ENCODE measurements at regions not wholly inside any gene's neighbourhood (a gene's known extent, or its start where the extent isn't known, plus 50 kb on each side); places are given as distances from the start of the nearest gene placed in this dataset.
"Not testable (repeated sequence)": the region's sequence is repeated elsewhere in the genome, so short reads cannot be mapped to it uniquely, and the experiment has no call there.

GRCh38 chr12:67039995-67040860 is 228.9 kb upstream of the CAND1 start:
- no peak overlapping the region for H3K4me3 ChIP-seq (ENCODE audit: low read length in 2 of 2)
- no peaks in the 10 kb centered on the region for H3K4me1 ChIP-seq (ENCODE audit: control insufficient read depth in 2 of 2, insufficient read depth in 2 of 2, low read length in 2 of 2)
- no peaks in the 10 kb centered on the region for H3K36me3 ChIP-seq (ENCODE audit: control insufficient read depth in 2 of 2, insufficient read depth in 2 of 2, low read length in 1 of 2)
- no peak for DNase-seq (ENCODE audit: low read depth in 6 of 9, low spot score in 9 of 9)
- H3K27ac ChIP-seq (ENCODE audit: low read depth in 1 of 2, low read length in 1 of 2): no peak overlapping the region
- H3K9me3 ChIP-seq (ENCODE audit: control insufficient read depth in 2 of 2, insufficient read depth in 1 of 2, low read length in 1 of 2): no peaks in the 10 kb centered on the region
- peaks cover 0 to 2% of the 10 kb centered on the region in 2 donors for H3K27me3 ChIP-seq (ENCODE audit: control insufficient read depth in 2 of 2, insufficient read depth in 1 of 2, low read length in 1 of 2)
- 86% methylated on average over 8 of the region's 8 CpGs for WGBS

GRCh38 chr12:67040861-67041137 is 228.4 kb upstream of the CAND1 start:
- no peak for DNase-seq (ENCODE audit: low read depth in 6 of 9, low spot score in 9 of 9)
- Histone ChIP-seq H3K27me3 (ENCODE audit: control insufficient read depth in 2 of 2, insufficient read depth in 1 of 2, low read length in 1 of 2) (peaks cover 0 to 5% of the 10 kb centered on the region in 2 donors), H3K36me3 (ENCODE audit: control insufficient read depth in 2 of 2, insufficient read depth in 2 of 2, low read length in 1 of 2) (no peaks in the 10 kb centered on the region), H3K27ac (ENCODE audit: low read depth in 1 of 2, low read length in 1 of 2) (no peak overlapping the region), H3K9me3 (ENCODE audit: control insufficient read depth in 2 of 2, insufficient read depth in 1 of 2, low read length in 1 of 2) (no peaks in the 10 kb centered on the region), H3K4me3 (ENCODE audit: low read length in 2 of 2) (no peak overlapping the region), H3K4me1 (ENCODE audit: control insufficient read depth in 2 of 2, insufficient read depth in 2 of 2, low read length in 2 of 2) (no peaks in the 10 kb centered on the region)

GRCh38 chr12:67042697-67043131 is 226.4 kb upstream of the CAND1 start:
- Histone ChIP-seq H3K4me3 (ENCODE audit: low read length in 2 of 2) (no peak overlapping the region), H3K4me1 (ENCODE audit: control insufficient read depth in 2 of 2, insufficient read depth in 2 of 2, low read length in 2 of 2) (no peaks in the 10 kb centered on the region), H3K36me3 (ENCODE audit: control insufficient read depth in 2 of 2, insufficient read depth in 2 of 2, low read length in 1 of 2) (no peaks in the 10 kb centered on the region), H3K27me3 (ENCODE audit: control insufficient read depth in 2 of 2, insufficient read depth in 1 of 2, low read length in 1 of 2) (peaks cover 0 to 6% of the 10 kb centered on the region in 2 donors), H3K9me3 (ENCODE audit: control insufficient read depth in 2 of 2, insufficient read depth in 1 of 2, low read length in 1 of 2) (no peaks in the 10 kb centered on the region), H3K27ac (ENCODE audit: low read depth in 1 of 2, low read length in 1 of 2) (no peak overlapping the region)
- DNase-seq (ENCODE audit: low read depth in 6 of 9, low spot score in 9 of 9): no peak
- 97% methylated on average over 2 of the region's 2 CpGs for WGBS

GRCh38 chr12:67043771-67044170 is 225.4 kb upstream of the CAND1 start:
- H3K4me1 ChIP-seq (ENCODE audit: control insufficient read depth in 2 of 2, insufficient read depth in 2 of 2, low read length in 2 of 2): no peaks in the 10 kb centered on the region
- DNase-seq (ENCODE audit: low read depth in 6 of 9, low spot score in 9 of 9): no peak
- 87% methylated on average over 1 of the region's 1 CpG for WGBS
- no peaks in the 10 kb centered on the region for H3K36me3 ChIP-seq (ENCODE audit: control insufficient read depth in 2 of 2, insufficient read depth in 2 of 2, low read length in 1 of 2)
- no peak overlapping the region for H3K27ac ChIP-seq (ENCODE audit: low read depth in 1 of 2, low read length in 1 of 2)
- H3K4me3 ChIP-seq (ENCODE audit: low read length in 2 of 2): no peak overlapping the region
- no peaks in the 10 kb centered on the region for H3K9me3 ChIP-seq (ENCODE audit: control insufficient read depth in 2 of 2, insufficient read depth in 1 of 2, low read length in 1 of 2)
- peaks cover 0 to 6% of the 10 kb centered on the region in 2 donors for H3K27me3 ChIP-seq (ENCODE audit: control insufficient read depth in 2 of 2, insufficient read depth in 1 of 2, low read length in 1 of 2)

- no peak overlapping the region for H3K27ac ChIP-seq (ENCODE audit: low read depth in 1 of 2, low read length in 1 of 2)
- WGBS: 95% methylated on average over 5 of the region's 5 CpGs
- H3K36me3 ChIP-seq (ENCODE audit: control insufficient read depth in 2 of 2, insufficient read depth in 2 of 2, low read length in 1 of 2): no peaks in the 10 kb centered on the region
- no peak overlapping the region for H3K4me3 ChIP-seq (ENCODE audit: low read length in 2 of 2)
- no peaks in the 10 kb centered on the region for H3K4me1 ChIP-seq (ENCODE audit: control insufficient read depth in 2 of 2, insufficient read depth in 2 of 2, low read length in 2 of 2)
- H3K9me3 ChIP-seq (ENCODE audit: control insufficient read depth in 2 of 2, insufficient read depth in 1 of 2, low read length in 1 of 2): no peaks in the 10 kb centered on the region
- H3K27me3 ChIP-seq (ENCODE audit: control insufficient read depth in 2 of 2, insufficient read depth in 1 of 2, low read length in 1 of 2): peaks cover 0 to 6% of the 10 kb centered on the region in 2 donors
- no peak for DNase-seq (ENCODE audit: low read depth in 6 of 9, low spot score in 9 of 9)
Measured at GRCh38 chr12:67045650-67046049, 223.5 kb upstream of the CAND1 start.

GRCh38 chr12:67046062-67046461 is 223.1 kb upstream of the CAND1 start:
- Histone ChIP-seq H3K4me1 (ENCODE audit: control insufficient read depth in 2 of 2, insufficient read depth in 2 of 2, low read length in 2 of 2) (no peaks in the 10 kb centered on the region), H3K9me3 (ENCODE audit: control insufficient read depth in 2 of 2, insufficient read depth in 1 of 2, low read length in 1 of 2) (no peaks in the 10 kb centered on the region), H3K27me3 (ENCODE audit: control insufficient read depth in 2 of 2, insufficient read depth in 1 of 2, low read length in 1 of 2) (peaks cover 0 to 6% of the 10 kb centered on the region in 2 donors), H3K4me3 (ENCODE audit: low read length in 2 of 2) (no peak overlapping the region), H3K36me3 (ENCODE audit: control insufficient read depth in 2 of 2, insufficient read depth in 2 of 2, low read length in 1 of 2) (no peaks in the 10 kb centered on the region), H3K27ac (ENCODE audit: low read depth in 1 of 2, low read length in 1 of 2) (no peak overlapping the region)
- WGBS: 94% methylated on average over 4 of the region's 4 CpGs
- DNase-seq (ENCODE audit: low read depth in 6 of 9, low spot score in 9 of 9): no peak

GRCh38 chr12:67047634-67048033 is 221.5 kb upstream of the CAND1 start:
- no peak for DNase-seq (ENCODE audit: low read depth in 6 of 9, low spot score in 9 of 9)
- 93% methylated on average over 2 of the region's 2 CpGs for WGBS
- peaks cover 0 to 6% of the 10 kb centered on the region in 2 donors for H3K27me3 ChIP-seq (ENCODE audit: control insufficient read depth in 2 of 2, insufficient read depth in 1 of 2, low read length in 1 of 2)
- no peaks in the 10 kb centered on the region for H3K36me3 ChIP-seq (ENCODE audit: control insufficient read depth in 2 of 2, insufficient read depth in 2 of 2, low read length in 1 of 2)
- H3K4me1 ChIP-seq (ENCODE audit: control insufficient read depth in 2 of 2, insufficient read depth in 2 of 2, low read length in 2 of 2): no peaks in the 10 kb centered on the region
- H3K27ac ChIP-seq (ENCODE audit: low read depth in 1 of 2, low read length in 1 of 2): no peak overlapping the region
- no peak overlapping the region for H3K4me3 ChIP-seq (ENCODE audit: low read length in 2 of 2)
- H3K9me3 ChIP-seq (ENCODE audit: control insufficient read depth in 2 of 2, insufficient read depth in 1 of 2, low read length in 1 of 2): no peaks in the 10 kb centered on the region

GRCh38 chr12:67048371-67048770 is 220.8 kb upstream of the CAND1 start:
- WGBS: 96% methylated on average over 5 of the region's 5 CpGs
- no peak for DNase-seq (ENCODE audit: low read depth in 6 of 9, low spot score in 9 of 9)
- H3K36me3 ChIP-seq (ENCODE audit: control insufficient read depth in 2 of 2, insufficient read depth in 2 of 2, low read length in 1 of 2): no peaks in the 10 kb centered on the region
- no peaks in the 10 kb centered on the region for H3K9me3 ChIP-seq (ENCODE audit: control insufficient read depth in 2 of 2, insufficient read depth in 1 of 2, low read length in 1 of 2)
- H3K27ac ChIP-seq (ENCODE audit: low read depth in 1 of 2, low read length in 1 of 2): no peak overlapping the region
- H3K4me1 ChIP-seq (ENCODE audit: control insufficient read depth in 2 of 2, insufficient read depth in 2 of 2, low read length in 2 of 2): no peaks in the 10 kb centered on the region
- peaks cover 0 to 4% of the 10 kb centered on the region in 2 donors for H3K27me3 ChIP-seq (ENCODE audit: control insufficient read depth in 2 of 2, insufficient read depth in 1 of 2, low read length in 1 of 2)
- no peak overlapping the region for H3K4me3 ChIP-seq (ENCODE audit: low read length in 2 of 2)

- not testable (repeated sequence) for H3K27me3 ChIP-seq (ENCODE audit: control insufficient read depth in 2 of 2, insufficient read depth in 1 of 2, low read length in 1 of 2); H3K27ac ChIP-seq (ENCODE audit: low read depth in 1 of 2, low read length in 1 of 2); H3K9me3 ChIP-seq (ENCODE audit: control insufficient read depth in 2 of 2, insufficient read depth in 1 of 2, low read length in 1 of 2); H3K4me1 ChIP-seq (ENCODE audit: control insufficient read depth in 2 of 2, insufficient read depth in 2 of 2, low read length in 2 of 2); DNase-seq (ENCODE audit: low read depth in 6 of 9, low spot score in 9 of 9); H3K4me3 ChIP-seq (ENCODE audit: low read length in 2 of 2); H3K36me3 ChIP-seq (ENCODE audit: control insufficient read depth in 2 of 2, insufficient read depth in 2 of 2, low read length in 1 of 2)
- 73% methylated on average over 4 of the region's 4 CpGs for WGBS
Measured at GRCh38 chr12:67049199-67049598, 220.0 kb upstream of the CAND1 start.

Measured in thymus (tissue), 11 donors.